KMS-11 (cell line): ENCODE measurements at regions not wholly inside any gene's neighbourhood (a gene's known extent, or its start where the extent isn't known, plus 50 kb on each side); places are given as distances from the start of the nearest gene placed in this dataset.

Experiments used
- H2AFZ ChIP-seq: fragments of 200-600 bp; sonication (generic); 2 replicates; pipeline ENCODE4 v1.6.1; 2016; ENCODE audit warnings: antibody characterized with exemption, mixed run types, low read depth
- H3K27ac ChIP-seq: fragments of 200-600 bp; sonication (generic); 2 replicates; pipeline ENCODE4 v1.6.1; 2016; ENCODE audit warnings: mild to moderate bottlenecking, mixed run types
- H3K27me3 ChIP-seq: fragments of 200-600 bp; sonication (generic); 2 replicates; pipeline ENCODE4 v1.6.1; 2017; ENCODE audit warnings: mild to moderate bottlenecking, low read depth, mixed run types, moderate library complexity; ENCODE audit not compliant: insufficient read depth
- H3K36me3 ChIP-seq: fragments of 200-600 bp; sonication (generic); 2 replicates; pipeline ENCODE4 v1.6.1; 2017; ENCODE audit warnings: mild to moderate bottlenecking, mixed run types; ENCODE audit not compliant: insufficient read depth
- H3K4me1 ChIP-seq: fragments of 200-600 bp; sonication (generic); 2 replicates; pipeline ENCODE4 v1.6.1; 2016; ENCODE audit warnings: mild to moderate bottlenecking, low read depth, mixed run types; ENCODE audit not compliant: poor library complexity, severe bottlenecking
- H3K4me2 ChIP-seq: fragments of 200-600 bp; sonication (generic); 2 replicates; pipeline ENCODE4 v1.7.0; 2016; ENCODE audit warnings: mild to moderate bottlenecking, mixed run types
- H3K4me3 ChIP-seq: fragments of 200-600 bp; sonication (generic); IDR thresholded peaks from 2 replicates; pipeline ENCODE4 v1.6.1; 2017; ENCODE audit warnings: low read depth, low read length, mixed read lengths; ENCODE audit not compliant: insufficient read depth
- H3K79me2 ChIP-seq: fragments of 200-600 bp; sonication (generic); 2 replicates; pipeline ENCODE4 v1.6.1; 2016; ENCODE audit warnings: low read depth, mixed run types; ENCODE audit not compliant: insufficient read depth
- H3K9ac ChIP-seq: fragments of 200-600 bp; sonication (generic); 2 replicates; pipeline ENCODE4 v1.6.1; 2016; ENCODE audit warnings: mild to moderate bottlenecking, mixed run types
- H4K20me1 ChIP-seq: fragments of 200-600 bp; sonication (generic); 2 replicates; pipeline ENCODE4 v1.6.1; 2016; ENCODE audit warnings: mild to moderate bottlenecking, mixed run types; ENCODE audit not compliant: insufficient read depth
- CTCF ChIP-seq: fragments of 200-600 bp; sonication (generic); conservative IDR thresholded peaks from 2 replicates; pipeline ENCODE4 v1.6.1; 2017; ENCODE audit warnings: low read depth, mild to moderate bottlenecking, antibody characterized with exemption, low read length, moderate library complexity, mixed read lengths

GRCh38 chr10:44190541-44190940, 194.4 kb downstream of the CXCL12 start:
- no peaks in the 10 kb centered on the region for H3K27me3 ChIP-seq
- no peak overlapping the region for H3K9ac ChIP-seq
- no peak overlapping the region for H3K4me3 ChIP-seq
- no peaks in the 10 kb centered on the region for H3K4me1 ChIP-seq
- no peak overlapping the region for H2AFZ ChIP-seq
- H3K4me2 ChIP-seq = no peak overlapping the region
- no peak for TF ChIP-seq CTCF
- no peak overlapping the region for H3K27ac ChIP-seq
- H3K36me3 ChIP-seq = no peaks in the 10 kb centered on the region
- H3K79me2 ChIP-seq = no peaks in the 10 kb centered on the region
- no peaks in the 10 kb centered on the region for H4K20me1 ChIP-seq

DNA sequence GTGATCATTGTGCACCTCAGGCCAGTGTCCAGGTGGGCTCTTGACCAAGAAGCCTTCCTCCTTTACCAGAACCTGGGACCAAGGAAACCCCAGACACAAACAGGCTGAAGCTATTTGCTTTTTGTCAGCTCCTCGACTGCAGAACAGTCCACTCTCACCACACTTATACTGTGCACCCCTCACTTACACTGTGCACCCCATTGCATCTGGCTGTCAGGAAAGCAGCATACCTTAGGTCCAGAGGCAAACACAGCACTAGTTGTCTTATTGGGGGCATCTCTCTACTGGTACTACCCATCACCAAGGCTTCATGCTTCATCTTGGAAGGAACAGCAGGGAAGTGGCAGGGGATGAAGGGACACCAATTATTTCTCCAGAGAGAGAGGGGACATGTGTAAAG, 198.1 kb downstream of the CXCL12 start:
- H2AFZ ChIP-seq = no peak overlapping the region
- no peak overlapping the region for H3K4me2 ChIP-seq
- no peaks in the 10 kb centered on the region for H4K20me1 ChIP-seq
- TF ChIP-seq CTCF = no peak
- H3K4me1 ChIP-seq = no peaks in the 10 kb centered on the region
- no peaks in the 10 kb centered on the region for H3K36me3 ChIP-seq
- H3K4me3 ChIP-seq = no peak overlapping the region
- H3K79me2 ChIP-seq = no peaks in the 10 kb centered on the region
- H3K9ac ChIP-seq = no peak overlapping the region
- H3K27ac ChIP-seq = no peak overlapping the region
- no peaks in the 10 kb centered on the region for H3K27me3 ChIP-seq

DNA sequence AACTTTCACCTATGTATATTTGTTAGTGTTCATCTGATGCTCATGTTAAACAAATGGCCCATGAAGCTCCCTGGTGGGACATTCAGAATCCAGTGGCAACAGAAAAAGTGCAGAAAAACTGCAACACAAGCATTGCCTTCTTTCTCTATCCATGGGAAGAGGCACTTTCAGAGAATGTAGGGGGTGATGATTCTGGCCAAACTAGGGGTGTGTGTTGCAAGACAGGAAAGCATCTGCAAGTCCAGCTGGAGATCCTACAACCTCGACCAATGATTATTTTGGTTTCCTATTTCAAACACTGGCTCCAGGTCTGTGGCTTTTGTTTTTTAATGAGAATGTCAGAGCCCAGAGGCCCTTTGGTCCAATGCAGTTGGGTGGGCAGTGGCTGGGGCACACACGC, 198.7 kb downstream of the CXCL12 start:
- Histone ChIP-seq H3K27me3 (no peaks in the 10 kb centered on the region), H3K4me3 (no peak overlapping the region), H3K9ac (no peak overlapping the region), H3K79me2 (no peaks in the 10 kb centered on the region), H4K20me1 (no peaks in the 10 kb centered on the region), H3K4me2 (no peak overlapping the region), H3K4me1 (no peaks in the 10 kb centered on the region), H3K36me3 (no peaks in the 10 kb centered on the region), H2AFZ (no peak overlapping the region), H3K27ac (no peak overlapping the region)
- no peak for TF ChIP-seq CTCF

DNA sequence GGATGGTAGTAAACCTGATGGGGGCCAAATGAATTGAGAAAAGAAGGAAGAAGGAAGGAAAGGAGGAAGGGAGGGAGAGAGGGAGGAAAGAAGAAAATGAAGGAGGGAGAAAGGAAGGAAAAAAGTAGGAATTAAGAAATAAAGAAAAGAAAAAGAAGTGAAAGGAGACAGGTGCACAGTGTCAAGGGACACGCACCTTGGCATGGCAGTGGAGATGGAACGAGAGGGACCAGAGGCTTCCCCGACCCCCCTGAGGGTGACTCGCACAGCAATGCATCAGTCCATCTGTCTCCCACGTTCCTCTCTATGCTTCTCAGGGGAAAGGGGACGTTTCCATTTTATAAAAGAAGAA, 199.6 kb downstream of the CXCL12 start:
- H3K27ac ChIP-seq = no peak overlapping the region
- no peak overlapping the region for H3K4me2 ChIP-seq
- no peak overlapping the region for H3K9ac ChIP-seq
- no peaks in the 10 kb centered on the region for H3K36me3 ChIP-seq
- TF ChIP-seq CTCF = no peak
- H3K4me3 ChIP-seq = no peak overlapping the region
- no peaks in the 10 kb centered on the region for H3K27me3 ChIP-seq
- H3K79me2 ChIP-seq = no peaks in the 10 kb centered on the region
- H2AFZ ChIP-seq = no peak overlapping the region
- H4K20me1 ChIP-seq = no peaks in the 10 kb centered on the region
- no peaks in the 10 kb centered on the region for H3K4me1 ChIP-seq
